Prostate gland (tissue), 2 donors: ENCODE measurements at regions not wholly inside any gene's neighbourhood (a gene's known extent, or its start where the extent isn't known, plus 50 kb on each side); places are given as distances from the start of the nearest gene placed in this dataset.

Experiments used
- DNase-seq: peaks from one replicate; pipeline ENCODE4 v3.0.0-alpha.2; 2019; ENCODE audit warnings: low spot score
- H3K27ac ChIP-seq, 2 donors: fragments of 200-600 bp; sonication (generic); 2 replicates each; pipeline ENCODE4 v1.5.1; 2017 to 2019
- H3K27me3 ChIP-seq: fragments of 200-600 bp; sonication (generic); replicated peaks from 2 replicates; pipeline ENCODE4 v1.5.1; 2019; ENCODE audit not compliant: insufficient read depth
- H3K36me3 ChIP-seq, 2 donors: fragments of 200-600 bp; sonication (generic); 1 replicate in 1 of 2; 2 replicates in 1 of 2; pipeline versions ENCODE4 v1.5.1 to v1.8.1; 2017 to 2019
- H3K4me1 ChIP-seq: fragments of 200-600 bp; sonication (generic); replicated peaks from 2 replicates; pipeline ENCODE4 v1.5.1; 2019
- H3K4me3 ChIP-seq, 2 donors: fragments of 200-600 bp; sonication (generic); 2 replicates each; pipeline ENCODE4 v1.5.1; 2017 to 2019
- H3K9me3 ChIP-seq: fragments of 200-600 bp; sonication (generic); 2 replicates; pipeline ENCODE4 v1.5.1; 2017
- POLR2A ChIP-seq: fragments of 450-650 bp; IDR thresholded peaks from one replicate; pipeline ENCODE4 v1.6.1; 2016; ENCODE audit warnings: antibody characterized with exemption, mild to moderate bottlenecking
- POLR2AphosphoS5 ChIP-seq: sonication (generic); formaldehyde crosslinking; IDR thresholded peaks from one replicate; pipeline ENCODE4 v1.6.1; 2017; ENCODE audit warnings: antibody characterized with exemption
- WGBS: methylation state at CpG from one replicate; pipeline ENCODE4 v1.1.5; 2018; 5-methylcytosine and 5-hydroxymethylcytosine counted together
- intact Hi-C: fragments of 100-400 bp; cut with DNase I; formaldehyde crosslinking; loops from one replicate; pipeline ENCODE4 v1.14.2; 2022
- TF ChIP-seq, protein P1 (sequence below), 4 experiments: fragments of 200-600 bp in 2 of 4; fragments of 450-650 bp in 2 of 4; sonication (generic) in 2 of 4; IDR thresholded peaks; 1 replicate in 3 of 4; 2 replicates in 1 of 4; pipeline ENCODE4 v1.5.1; 2016 to 2019; ENCODE audit warnings: antibody characterized with exemption in 4 of 4, mild to moderate bottlenecking in 2 of 4, moderate library complexity in 2 of 4

DNA sequence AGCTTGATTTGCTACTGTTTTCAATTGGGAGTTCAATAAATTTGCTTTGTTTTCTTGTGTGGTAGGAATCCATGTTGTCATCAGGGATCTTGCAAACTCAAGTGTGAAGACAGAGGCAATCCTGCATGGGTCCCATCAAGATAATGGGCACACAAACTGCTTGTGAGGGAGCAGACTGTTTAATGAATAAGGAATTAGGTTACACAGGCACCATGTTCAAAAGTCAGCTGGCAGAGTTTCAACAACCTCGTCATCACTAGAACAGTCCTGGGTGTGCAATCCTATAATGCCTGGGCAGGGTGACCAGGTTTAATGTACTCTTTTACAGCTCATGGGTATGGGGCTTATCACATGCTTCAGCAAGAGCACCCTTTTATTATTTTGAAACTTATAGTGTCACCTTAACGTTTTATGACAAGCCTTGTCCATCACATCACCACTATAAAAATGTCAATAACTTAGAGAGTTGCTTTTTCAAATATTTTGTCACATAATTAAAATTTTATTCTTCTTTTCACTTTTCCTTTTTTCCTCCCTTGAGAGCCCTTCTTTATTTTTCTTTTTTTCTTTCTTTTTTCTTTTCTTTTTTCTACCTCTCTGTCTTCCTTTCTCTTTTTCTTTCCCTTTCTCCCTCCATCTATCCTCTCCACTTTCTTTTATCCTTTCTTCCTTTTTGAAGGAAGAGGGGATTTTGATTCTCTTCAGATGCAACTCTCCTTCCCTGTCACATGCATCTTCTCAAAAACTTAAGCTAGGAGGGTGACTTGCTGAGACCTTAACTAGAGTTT lies 252.2 kb upstream of the ATP2B1 start:
- intact Hi-C loops, result no loop called here
- TF ChIP-seq POLR2AphosphoS5, result no peak
- no peak for TF ChIP-seq POLR2A
- TF ChIP-seq, protein P1, sequence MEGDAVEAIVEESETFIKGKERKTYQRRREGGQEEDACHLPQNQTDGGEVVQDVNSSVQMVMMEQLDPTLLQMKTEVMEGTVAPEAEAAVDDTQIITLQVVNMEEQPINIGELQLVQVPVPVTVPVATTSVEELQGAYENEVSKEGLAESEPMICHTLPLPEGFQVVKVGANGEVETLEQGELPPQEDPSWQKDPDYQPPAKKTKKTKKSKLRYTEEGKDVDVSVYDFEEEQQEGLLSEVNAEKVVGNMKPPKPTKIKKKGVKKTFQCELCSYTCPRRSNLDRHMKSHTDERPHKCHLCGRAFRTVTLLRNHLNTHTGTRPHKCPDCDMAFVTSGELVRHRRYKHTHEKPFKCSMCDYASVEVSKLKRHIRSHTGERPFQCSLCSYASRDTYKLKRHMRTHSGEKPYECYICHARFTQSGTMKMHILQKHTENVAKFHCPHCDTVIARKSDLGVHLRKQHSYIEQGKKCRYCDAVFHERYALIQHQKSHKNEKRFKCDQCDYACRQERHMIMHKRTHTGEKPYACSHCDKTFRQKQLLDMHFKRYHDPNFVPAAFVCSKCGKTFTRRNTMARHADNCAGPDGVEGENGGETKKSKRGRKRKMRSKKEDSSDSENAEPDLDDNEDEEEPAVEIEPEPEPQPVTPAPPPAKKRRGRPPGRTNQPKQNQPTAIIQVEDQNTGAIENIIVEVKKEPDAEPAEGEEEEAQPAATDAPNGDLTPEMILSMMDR (IDR thresholded peaks at IDR 0.05), result no peak
- no peak for DNase-seq
- Histone ChIP-seq H3K9me3 (no peaks in the 10 kb centered on the region), H3K27ac (no peak overlapping the region), H3K4me3 (no peak overlapping the region), H3K36me3 (no peaks in the 10 kb centered on the region), H3K4me1 (no peaks in the 10 kb centered on the region), H3K27me3 (no peaks in the 10 kb centered on the region)
- WGBS, result 57% methylated on average over 2 of the region's 2 CpGs

DNA sequence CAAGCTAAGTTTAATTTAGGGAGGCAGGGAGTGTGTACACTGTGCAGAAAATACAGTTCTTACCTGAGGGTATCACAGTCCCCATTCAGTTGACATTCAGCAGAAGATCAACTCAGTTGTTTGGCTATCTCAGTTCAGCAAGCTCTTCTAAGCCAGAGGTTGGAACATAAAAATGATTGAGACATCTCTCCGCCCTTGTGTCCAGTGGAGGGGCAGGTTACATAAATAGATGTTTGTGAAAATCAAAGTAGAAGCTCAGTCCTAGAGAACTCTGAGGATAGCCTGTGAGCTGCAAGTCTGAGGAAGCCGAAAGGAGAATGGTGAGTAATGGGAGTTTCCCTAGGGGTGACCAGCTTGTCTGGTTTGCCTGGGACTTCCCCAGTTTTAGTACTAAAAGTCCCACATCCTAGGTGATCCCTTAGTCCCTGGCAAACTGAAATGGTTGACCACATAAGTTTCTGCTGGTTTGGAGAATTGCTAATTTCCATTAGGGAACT lies 251.4 kb upstream of the ATP2B1 start:
- no peak overlapping the region for H3K4me3 ChIP-seq
- H3K9me3 ChIP-seq, result no peaks in the 10 kb centered on the region
- 59% methylated on average over 2 of the region's 2 CpGs for WGBS
- no peaks in the 10 kb centered on the region for H3K4me1 ChIP-seq
- intact Hi-C loops, result no loop called here
- H3K27me3 ChIP-seq, result no peaks in the 10 kb centered on the region
- no peaks in the 10 kb centered on the region for H3K36me3 ChIP-seq
- no peak overlapping the region for H3K27ac ChIP-seq
- no peak for DNase-seq
- TF ChIP-seq POLR2A (no peak), POLR2AphosphoS5 (no peak)
- TF ChIP-seq, protein P1 (IDR thresholded peaks at IDR 0.05), result no peak

GRCh38 chr12:89959179-89959578 lies 250.5 kb upstream of the ATP2B1 start:
- Histone ChIP-seq H3K4me3 (no peak overlapping the region), H3K27me3 (peaks cover 4% of the 10 kb centered on the region), H3K4me1 (no peaks in the 10 kb centered on the region), H3K9me3 (no peaks in the 10 kb centered on the region), H3K27ac (no peak overlapping the region), H3K36me3 (no peaks in the 10 kb centered on the region)
- intact Hi-C loops, result no loop called here
- TF ChIP-seq POLR2AphosphoS5 (no peak), POLR2A (no peak)
- TF ChIP-seq, protein P1 (IDR thresholded peaks at IDR 0.05), result no peak
- WGBS, result 25% methylated on average over 1 of the region's 1 CpG
- no peak for DNase-seq

DNA sequence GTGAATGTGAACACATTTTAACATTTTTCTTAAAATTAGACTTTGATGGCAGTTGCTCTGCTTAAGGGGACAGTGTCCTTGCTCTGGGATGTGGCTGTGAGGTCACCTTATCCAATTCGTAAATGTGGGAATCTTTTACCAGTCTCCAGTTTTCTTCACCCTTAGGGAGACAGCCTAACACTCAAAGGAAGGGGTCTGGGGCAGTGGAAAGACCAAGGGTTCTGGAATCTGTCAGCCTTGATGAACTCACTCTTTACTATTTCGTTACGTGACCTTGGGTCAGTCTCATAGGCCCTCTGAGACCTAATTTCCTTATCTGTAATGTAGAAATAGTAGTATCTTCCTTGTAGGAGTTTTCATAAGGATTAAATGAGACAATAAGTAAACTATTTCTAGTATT lies 245.6 kb upstream of the ATP2B1 start:
- H3K4me1 ChIP-seq, result peaks cover 3% of the 10 kb centered on the region
- TF ChIP-seq, protein P1 (IDR thresholded peaks at IDR 0.05), result no peak
- TF ChIP-seq POLR2AphosphoS5, result no peak
- no peak for TF ChIP-seq POLR2A
- intact Hi-C loops, result loop anchor here (5.0 kb wide), 1 partner anchor 247 kb away; the partner anchor contains the start of gene ATP2B1
- no peak overlapping the region for H3K4me3 ChIP-seq
- no peak for DNase-seq
- no peak overlapping the region for H3K27ac ChIP-seq
- WGBS, result 90% methylated on average over 3 of the region's 3 CpGs
- H3K9me3 ChIP-seq, result no peaks in the 10 kb centered on the region
- H3K36me3 ChIP-seq, result no peaks in the 10 kb centered on the region
- peaks cover 5% of the 10 kb centered on the region for H3K27me3 ChIP-seq

GRCh38 chr12:89951694-89952060 lies 243.0 kb upstream of the ATP2B1 start:
- H3K9me3 ChIP-seq, result no peaks in the 10 kb centered on the region
- no peaks in the 10 kb centered on the region for H3K36me3 ChIP-seq
- TF ChIP-seq POLR2A, result no peak
- TF ChIP-seq POLR2AphosphoS5, result no peak
- TF ChIP-seq, protein P1 (IDR thresholded peaks at IDR 0.05), result no peak
- no peak for DNase-seq
- intact Hi-C loops, result loop anchor here (5.0 kb wide), 1 partner anchor 244 kb away; the partner anchor contains the start of gene ATP2B1
- no peak overlapping the region for H3K27ac ChIP-seq
- H3K4me1 ChIP-seq, result peaks cover 3% of the 10 kb centered on the region
- H3K27me3 ChIP-seq, result peaks cover 5% of the 10 kb centered on the region
- H3K4me3 ChIP-seq, result no peak overlapping the region
- WGBS, result 85% methylated on average over 2 of the region's 2 CpGs
